Mucosa of gallbladder (tissue), 1 donor: ENCODE measurements at regions not wholly inside any gene's neighbourhood (a gene's known extent, or its start where the extent isn't known, plus 50 kb on each side); places are given as distances from the start of the nearest gene placed in this dataset.

ENCODE experiments used
- DNase-seq: peaks from one replicate; pipeline ENCODE4 v3.0.0-alpha.2; 2020; ENCODE audit warnings: low spot score
- donor health status: DM: no; HTN: no; CAD: no.

DNA sequence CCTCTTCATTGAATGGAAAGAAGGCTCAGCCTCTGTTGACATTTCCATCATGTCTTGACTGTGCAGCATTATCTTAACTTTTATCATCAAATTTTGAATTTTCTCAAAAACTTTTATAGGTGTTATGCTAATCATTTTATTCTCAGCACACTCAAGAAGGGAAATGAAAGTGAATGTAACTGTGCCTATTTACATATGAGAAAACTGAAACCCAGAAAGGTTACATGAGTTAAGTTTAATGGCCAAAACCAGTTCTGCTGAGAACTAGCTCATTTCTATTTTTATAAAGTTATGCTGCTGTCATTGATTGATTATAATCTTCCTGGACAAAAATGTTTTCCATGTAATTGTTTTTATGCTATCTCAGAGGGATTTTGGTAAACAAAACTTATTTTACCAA, 618.8 kb upstream of the NRXN1 start:
- DNase-seq: no peak

DNA sequence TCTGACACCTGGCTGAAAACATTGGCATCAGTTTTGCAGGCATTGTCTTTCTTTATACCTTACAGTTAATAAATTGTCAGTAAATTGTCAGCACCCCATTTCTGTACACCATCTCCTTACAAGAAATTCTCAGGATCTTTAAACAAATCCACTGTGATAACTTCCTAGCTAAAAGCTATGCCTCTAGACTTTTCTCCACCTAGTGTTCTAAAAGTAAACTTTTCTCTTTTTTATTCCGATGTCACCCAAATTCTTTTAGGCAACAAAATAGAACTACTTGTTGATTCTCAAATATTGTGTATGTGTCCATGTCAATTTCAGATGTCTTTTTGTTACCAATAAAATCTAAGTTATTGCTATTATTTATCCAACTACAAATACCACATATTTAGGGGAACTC, 617.4 kb upstream of the NRXN1 start:
- DNase-seq: no peak

DNA sequence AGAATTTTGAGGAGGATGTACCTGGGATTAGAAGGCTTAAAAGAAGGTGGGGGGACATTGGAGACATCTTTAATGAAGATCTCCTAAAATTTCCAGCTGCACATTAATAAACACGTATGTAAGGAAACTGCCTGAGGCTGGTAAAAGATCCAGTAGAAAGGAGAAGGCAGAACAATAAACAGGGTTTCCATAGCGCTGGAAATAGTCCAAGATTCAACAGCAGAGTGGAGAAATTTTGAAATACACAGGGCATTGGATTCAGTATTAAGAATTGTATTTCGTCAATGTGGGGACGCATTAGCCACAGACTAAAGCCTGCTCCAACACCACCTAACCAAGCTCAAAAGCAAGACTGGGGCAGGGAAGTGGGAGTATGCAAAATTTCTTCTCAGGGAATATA, 606.9 kb upstream of the NRXN1 start:
- no peak for DNase-seq

DNA sequence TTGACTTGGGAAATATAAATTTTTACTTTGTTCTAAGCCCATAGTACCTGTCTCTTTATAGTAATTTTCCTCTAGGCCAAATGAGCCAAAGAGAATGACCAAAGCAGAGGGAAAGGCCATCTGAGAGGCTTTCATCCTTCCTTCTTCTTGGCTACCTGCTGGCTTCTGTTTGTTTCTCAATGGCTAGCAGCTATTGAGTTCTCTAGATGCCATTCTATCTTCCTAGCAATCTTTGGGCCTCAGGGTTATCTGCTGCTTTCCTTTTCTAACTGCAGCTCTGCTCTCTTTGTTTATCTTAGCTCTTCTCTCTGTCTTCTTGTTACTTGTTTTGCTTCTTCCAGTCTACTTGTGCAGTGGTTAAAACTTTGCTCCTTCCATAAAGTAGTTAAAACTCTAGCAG, 601.1 kb upstream of the NRXN1 start:
- no peak for DNase-seq

DNA sequence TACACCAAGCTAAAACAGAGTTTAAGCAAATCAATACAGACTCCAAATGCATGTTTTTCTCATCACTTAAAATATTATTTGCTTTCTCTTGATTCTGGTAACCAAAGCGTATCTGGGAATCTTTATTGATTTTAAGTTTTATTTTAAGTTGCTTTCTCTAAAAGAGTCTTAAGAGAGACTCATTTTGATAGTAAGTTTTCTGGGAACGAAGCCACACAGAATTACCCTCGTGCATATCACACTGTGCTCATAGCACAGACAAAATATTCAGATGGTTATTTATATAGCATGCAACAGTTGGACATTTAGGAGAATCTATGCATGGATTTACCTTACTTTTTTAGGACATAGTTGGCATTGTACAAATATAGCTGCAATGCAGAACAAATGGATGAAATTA, 597.5 kb upstream of the NRXN1 start:
- no peak for DNase-seq

DNA sequence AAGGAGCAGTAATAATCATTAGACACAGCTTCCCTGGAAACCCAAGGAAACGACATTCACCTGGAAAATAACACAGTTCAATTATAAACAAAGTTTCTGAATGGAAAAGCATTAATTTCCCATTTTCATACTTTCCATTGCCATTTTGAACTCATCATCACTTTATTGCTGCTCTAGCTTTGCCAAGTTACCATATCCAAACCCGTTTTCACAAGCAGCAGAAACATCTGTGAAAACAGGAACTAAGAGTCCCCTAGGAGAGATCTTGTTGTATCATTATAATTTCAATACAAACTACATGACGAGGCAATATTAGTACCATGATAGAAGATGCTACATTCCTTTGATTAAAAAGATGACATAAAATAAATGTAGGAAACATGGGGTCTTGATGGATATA, 597.0 kb upstream of the NRXN1 start:
- DNase-seq: no peak

DNA sequence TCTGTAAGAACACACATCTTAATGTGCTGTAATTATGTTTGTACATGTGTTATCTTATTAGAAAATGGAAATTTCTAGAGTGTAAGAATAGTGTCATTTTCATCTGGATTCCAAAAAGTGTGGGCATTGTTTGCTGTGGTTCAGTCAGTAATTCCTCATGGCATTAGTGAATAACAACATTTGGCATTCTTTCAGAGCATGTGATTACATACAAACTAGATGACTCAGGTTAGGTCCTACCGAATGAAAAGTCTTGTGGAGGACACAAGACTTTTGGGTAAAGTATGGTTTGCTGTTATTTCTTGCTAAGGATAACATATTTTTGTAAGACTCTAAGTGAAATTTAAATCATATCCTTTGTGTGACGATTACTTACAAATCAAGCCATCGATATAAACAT, 593.1 kb upstream of the NRXN1 start:
- no peak for DNase-seq

DNA sequence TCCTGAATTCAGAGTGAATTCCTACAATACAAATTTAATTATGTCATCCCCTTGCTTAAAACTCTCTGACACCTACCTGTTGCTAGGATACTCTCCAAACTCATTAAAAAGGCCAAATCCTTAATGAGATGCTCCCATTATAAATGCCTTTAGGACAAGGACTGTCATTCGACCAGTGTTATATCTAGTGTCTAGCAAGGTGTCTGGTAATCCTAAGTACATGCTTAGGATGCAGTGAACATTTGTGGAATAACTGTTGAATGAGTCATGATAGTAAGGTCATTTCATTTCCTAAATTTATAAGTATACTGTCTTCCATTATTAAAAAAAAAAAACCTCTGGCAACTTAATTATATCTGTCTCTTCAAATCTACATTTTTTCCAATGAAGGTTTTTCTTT, 588.9 kb upstream of the NRXN1 start:
- DNase-seq: no peak

DNA sequence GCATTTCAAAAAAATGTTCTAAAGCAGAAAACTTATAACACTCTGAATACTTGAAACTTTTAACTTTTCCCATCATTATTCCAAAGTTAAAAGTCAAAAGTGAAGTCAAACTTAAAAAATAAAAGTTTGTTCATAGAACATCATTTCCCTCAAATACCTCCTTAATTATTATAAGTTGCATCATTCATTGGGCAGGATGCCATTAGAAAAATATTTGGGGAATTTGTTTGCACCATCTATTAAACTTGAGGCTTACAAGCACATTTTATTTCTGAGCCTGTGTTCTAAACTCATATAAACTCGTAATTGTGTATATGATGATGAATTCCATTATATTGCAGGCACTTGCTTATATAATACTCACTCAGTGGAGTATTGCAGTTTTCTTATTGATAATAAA, 588.0 kb upstream of the NRXN1 start:
- DNase-seq: no peak

DNA sequence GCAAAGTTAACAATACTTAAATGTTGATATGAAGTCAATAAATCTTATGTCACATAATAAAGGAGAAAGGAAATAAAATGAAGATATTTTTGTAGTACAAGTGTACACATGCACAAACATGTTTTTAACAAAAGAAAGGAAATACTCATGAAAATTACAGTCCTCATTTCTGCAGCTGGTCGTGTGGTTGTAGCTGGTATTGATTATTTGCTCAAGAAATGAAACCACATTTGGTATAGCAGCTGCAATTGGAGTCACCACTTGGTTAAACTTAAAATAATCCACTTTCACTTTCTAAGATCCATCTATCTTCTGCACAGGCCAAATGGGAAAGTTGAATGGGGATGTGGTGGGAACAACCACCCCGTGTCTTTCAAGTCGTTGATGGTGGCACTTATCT, 580.5 kb upstream of the NRXN1 start:
- DNase-seq: no peak

DNA sequence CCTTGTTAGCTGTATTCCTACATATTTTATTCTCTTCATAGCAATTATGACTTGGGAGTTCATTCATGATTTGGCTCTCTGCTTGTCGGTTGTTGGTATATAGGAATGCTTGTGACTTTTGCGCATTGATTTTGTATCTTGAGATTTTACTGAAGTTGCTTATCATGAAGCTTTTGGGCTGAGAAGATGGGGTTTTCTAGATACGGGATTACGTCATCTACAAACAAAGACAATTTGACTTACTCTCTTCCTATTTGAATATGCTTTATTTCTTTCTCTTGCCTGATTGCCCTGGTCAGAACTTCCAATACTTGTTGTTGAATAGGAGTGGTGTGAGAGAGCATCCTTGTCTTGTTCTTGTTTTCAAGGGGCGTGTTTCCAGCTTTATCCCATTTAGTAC, 569.8 kb upstream of the NRXN1 start:
- DNase-seq: no peak

DNA sequence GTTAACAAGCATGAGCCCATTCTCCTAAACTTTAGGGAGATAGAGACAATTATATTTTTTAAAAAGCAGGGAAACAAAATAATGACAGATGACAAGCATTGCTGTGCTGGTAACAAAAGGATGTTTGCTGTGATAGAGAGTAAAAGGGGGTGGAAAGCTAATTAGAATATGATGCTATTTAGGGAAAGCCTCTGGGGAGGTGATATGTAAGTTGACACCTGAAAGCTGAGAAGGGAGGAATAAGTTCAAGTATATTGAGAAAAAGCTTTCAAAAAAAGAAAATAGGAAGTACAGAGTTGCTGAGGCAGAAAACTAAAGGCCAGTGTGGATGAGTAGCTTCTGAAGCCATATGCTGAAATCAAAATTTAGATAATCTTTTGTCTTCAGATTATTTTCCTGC, 565.2 kb upstream of the NRXN1 start:
- DNase-seq: no peak

DNA sequence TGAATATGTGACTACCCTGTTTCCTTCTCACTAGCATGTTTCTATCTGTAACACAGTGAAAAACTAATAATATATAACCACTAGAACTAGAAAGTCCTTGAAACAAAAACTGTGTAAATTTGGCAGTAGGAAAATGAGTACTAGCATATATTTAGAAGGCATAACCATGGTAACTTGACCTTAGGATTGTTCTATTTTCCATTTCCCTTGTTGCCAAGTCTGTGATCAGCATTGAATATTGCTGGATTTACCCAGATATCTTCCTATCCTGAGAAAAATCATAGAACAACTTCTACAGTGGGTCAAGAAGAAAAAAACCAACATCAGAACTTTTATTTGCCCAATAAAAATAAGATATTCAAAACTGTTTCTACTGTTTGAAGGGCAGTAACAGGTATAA, 563.9 kb upstream of the NRXN1 start:
- no peak for DNase-seq

DNA sequence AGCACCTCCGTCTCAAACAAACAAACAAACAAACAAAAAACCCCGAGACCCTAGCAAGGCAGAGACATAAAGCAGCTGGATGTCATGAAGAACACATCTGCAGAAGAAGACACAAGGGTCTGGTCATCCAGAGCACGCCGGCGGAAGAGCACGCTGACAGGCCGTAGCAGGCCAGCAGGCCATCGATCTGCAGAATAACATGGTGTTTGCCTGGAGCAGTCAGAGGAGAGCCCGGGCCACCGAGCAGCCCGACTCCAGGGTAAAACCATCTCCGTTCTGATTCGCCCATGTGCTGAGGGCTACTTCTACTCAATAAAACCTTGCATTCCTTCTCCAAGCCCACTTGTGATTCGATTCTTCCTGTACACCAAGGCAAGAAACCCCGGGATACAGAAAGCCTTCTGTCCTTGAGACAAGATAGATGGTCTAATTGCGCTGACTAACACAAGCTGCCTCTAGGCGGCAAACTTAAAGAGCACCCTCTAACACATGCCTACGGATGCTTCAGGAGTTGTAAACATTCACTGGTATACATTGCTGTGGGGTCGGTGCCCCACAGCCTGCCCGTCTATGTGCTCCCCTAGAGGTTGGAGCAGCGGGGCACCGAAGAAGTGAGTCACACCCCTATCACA, 549.8 kb upstream of the NRXN1 start:
- DNase-seq: no peak

DNA sequence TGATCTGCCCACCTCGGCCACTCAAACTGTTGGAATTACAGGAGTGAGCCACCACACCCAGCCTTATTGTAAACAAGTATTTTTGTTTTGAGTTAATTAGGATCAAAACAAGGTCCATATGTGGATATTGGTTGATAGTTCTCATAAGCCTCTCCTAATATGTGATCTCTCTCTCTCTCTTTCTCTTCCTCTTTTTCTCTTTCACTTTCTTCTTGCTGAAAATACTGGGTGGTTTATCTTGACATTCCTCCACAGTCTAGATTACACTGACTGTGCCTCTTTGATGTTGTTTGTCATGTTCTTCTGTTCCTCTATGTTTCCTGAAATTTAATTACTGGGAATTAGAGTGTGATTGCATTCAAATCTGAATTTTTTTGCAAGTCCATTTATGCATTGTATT, 547.5 kb upstream of the NRXN1 start:
- no peak for DNase-seq

DNA sequence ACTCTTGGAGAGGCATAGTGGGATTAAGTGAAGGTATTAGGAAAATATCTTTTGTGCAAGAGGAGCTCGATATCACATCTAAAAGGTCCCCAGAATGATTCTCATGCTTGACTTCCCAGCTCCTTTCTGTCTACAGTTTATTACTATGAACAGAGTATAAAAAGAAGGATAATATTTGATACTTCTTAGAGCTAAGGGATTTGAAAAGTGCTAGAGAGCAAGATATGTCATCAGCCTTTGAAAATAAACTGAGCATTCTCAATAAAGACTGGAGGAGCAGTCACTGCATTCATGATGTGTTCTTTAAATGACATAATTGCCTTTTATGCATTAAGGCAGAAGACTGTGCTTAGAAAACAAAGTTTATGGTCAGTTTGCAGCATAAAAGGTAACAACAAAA, 543.2 kb upstream of the NRXN1 start:
- DNase-seq: no peak

DNA sequence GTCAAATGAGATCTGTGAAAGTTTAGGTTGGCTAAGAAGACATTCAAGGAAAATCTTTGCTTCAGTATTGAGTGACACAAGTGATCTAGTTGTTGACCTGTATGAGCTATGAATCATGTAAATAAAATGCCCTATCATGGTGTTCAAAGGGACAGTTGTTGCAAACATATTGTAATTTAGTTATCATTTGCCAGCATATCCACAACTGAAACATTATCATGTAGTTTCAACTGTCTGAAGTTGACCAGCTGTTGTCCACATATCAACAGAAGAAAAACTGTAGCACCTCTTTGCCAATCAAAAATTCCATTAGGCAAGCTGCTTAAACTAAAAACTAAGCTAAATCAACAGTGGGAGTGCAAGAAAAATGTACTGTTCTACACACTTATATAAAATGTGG, 527.1 kb upstream of the NRXN1 start:
- DNase-seq: no peak

DNA sequence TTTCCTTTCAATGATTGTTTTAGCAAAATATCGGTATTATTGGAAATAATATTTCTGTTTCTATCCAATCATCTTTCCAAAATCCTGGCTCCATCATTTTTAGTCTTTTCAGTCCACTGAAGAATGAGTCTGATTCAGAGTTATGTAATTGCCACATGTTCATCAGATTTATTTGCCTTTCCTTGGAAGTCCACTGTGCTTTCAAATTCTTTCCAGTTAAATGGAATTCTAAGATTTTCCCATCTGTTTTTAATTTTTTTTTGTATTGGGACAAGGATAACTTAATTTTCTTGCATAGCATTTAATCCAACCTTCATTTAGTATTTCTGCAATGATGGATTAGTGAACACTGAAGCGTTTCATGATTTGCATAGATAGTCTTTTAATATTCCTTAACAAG, 521.5 kb upstream of the NRXN1 start:
- DNase-seq: no peak

DNA sequence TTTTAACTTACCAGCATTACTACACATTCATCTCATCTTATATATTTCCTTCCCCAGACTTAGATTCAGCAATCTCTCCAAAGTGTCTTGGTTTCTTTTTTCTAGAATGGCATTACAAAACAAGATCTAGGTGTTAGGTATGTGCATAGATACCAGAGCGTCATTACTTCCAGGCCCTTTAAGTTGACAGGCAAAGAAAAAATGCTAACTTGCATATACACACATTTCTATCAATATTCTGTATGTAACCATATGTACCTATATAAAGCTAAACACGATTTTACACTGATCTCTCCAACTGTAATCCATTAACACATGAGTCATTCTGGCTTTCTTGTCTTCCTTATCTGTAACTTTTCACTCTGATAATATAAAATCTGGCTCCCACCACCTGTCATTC, 503.8 kb upstream of the NRXN1 start:
- DNase-seq: no peak

DNA sequence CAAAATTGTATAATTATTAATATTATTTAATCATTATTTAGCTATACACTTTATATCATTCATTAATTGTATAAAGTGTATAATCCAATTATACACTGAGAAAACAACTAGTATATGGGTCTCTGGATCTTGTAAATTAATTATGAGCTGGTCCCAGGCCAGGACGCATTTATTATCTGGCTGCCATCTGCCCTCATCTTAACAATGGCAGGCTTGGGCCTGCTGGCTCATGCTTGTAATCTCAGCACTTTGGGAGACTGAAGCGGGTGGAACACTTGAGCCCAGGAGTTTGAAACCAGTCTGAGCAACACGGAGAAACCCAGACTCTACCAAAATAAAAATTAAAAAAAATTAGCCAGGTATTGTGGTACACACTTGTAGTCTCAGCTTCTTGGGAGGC, 502.2 kb upstream of the NRXN1 start:
- DNase-seq: no peak

DNA sequence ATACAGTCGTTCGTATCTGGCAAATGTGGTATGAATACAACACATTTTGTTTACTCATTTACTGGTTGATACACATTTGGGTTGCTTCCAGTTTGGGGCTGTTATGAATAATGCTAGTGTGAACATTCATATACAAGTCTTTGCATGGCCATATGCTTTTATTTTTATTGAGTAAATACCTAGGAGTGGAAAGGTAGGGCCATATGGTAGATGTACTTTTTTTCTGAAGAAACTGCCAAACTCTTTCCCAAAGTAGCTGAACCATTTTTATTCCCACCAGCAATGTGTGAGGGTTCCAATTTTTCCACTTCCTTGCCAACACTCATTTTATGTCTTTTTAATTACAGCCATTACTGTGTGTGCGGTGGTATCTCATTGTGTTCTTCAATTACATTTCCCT, 496.2 kb upstream of the NRXN1 start:
- no peak for DNase-seq

DNA sequence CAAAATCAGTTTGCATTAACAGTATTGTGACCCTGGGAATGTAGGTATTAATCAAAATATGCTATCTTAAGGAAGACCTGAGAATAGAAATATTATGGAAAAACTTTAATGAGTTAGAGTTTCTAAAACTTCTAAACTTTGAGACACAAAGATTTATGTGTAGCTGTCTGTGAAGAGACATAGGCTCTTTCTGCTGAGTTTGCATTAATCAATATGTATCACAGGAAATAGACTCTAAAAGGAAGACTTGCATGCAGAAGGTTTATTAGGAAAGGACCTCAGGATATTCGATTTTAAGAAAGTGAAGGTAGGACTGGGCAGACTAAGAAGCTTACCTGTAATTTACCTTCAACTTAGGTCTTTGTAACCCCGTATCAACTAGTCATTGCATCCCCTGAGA, 494.8 kb upstream of the NRXN1 start:
- no peak for DNase-seq

DNA sequence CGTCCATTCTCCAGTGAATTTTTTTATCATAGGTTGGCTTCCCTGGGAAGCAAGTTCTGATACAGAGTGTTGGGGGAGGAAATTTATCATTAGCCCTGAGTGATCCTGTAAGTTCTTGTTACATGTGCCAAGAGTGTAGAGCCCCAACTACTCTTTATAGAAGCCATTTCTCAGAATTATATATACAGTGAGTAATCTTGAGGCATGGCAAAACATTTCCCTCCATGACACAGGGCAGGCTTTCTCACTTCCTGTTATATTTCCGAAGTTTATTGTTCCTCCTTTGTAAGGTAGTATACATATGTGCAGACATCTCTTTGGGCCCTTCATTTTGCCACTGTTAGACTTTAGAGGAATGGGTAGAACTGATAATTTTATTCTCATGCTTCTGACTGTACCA, 484.7 kb upstream of the NRXN1 start:
- no peak for DNase-seq

DNA sequence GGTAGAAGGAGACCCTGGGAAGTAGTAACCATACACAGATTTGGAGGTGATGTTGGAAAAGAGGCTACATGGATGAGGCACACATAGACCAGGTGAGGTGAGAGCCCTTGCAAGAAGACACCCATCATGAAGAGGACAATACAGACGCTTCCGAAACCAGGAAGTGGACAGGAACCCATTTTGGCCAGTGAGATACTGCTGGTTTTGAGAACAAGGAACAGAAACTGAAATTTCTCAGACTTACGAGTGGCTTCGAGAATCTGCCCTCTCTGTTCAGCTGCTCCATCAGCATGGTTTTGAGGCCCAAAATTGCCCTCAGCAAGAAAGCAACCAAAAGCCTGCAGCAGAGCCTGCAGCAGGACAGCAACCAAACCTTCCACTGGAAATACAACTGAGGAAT, 479.1 kb upstream of the NRXN1 start:
- no peak for DNase-seq

DNA sequence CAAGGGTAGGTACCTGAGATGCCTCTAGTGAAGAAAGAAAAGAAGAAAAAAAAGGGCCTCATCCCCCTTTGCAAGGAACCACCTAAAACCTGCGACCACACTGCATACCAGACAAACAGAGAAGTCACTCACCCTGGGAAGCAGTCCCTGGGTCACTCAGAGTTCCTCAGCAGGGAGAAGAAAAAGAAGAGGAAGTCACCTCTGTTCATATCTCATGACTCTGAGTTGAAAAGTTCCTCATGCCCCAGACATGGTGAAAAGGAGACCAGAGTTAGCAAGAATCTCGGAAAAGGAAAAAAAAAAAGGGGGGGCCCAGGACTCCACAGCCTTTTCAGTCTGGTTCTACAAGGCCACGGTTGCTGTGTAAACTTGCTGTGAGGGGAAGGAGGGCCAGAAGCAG, 478.4 kb upstream of the NRXN1 start:
- DNase-seq: no peak
